ENCODE measurements at regions not wholly inside any gene's neighbourhood (a gene's known extent, or its start where the extent isn't known, plus 50 kb on each side); places are given as distances from the start of the nearest gene placed in this dataset.

GRCh38 chr7:83827036-83827435 lies 178.1 kb upstream of the SEMA3E start (continued):
- TF ChIP-seq ZNF462 (CRISPR knock-in tag; IDR thresholded peaks at IDR 0.05) (no peak), REST (IDR thresholded peaks at IDR 0.05; ENCODE audit: unreplicated experiment) (no peak), JUNB (IDR thresholded peaks at IDR 0.05; ENCODE audit: unreplicated experiment) (no peak), POLR2AphosphoS5 (IDR thresholded peaks at IDR 0.05; ENCODE audit: low read depth) (no peak), EZH2 (IDR thresholded peaks at IDR 0.05; ENCODE audit: low read depth, unreplicated experiment) (no peak), CREB1 (CRISPR knock-in tag; IDR thresholded peaks at IDR 0.05; ENCODE audit: low read depth) (no peak), ZNF114 (CRISPR knock-in tag; IDR thresholded peaks at IDR 0.05) (no peak), STAT1 (IDR thresholded peaks at IDR 0.05; ENCODE audit: unreplicated experiment) (no peak)

All from GM23338 (cell line).